Stimulated activated CD4-positive, alpha-beta T cell treated with anti-CD3 and anti-CD28 coated beads, Interleukin-4, amount 100 ng/mL, for 1 hour (primary cell): ENCODE measurements at regions not wholly inside any gene's neighbourhood (a gene's known extent, or its start where the extent isn't known, plus 50 kb on each side); places are given as distances from the start of the nearest gene placed in this dataset.

Source experiments
- DNase-seq: peaks from one replicate; pipeline ENCODE4 v3.0.0-alpha.2; 2020

DNA sequence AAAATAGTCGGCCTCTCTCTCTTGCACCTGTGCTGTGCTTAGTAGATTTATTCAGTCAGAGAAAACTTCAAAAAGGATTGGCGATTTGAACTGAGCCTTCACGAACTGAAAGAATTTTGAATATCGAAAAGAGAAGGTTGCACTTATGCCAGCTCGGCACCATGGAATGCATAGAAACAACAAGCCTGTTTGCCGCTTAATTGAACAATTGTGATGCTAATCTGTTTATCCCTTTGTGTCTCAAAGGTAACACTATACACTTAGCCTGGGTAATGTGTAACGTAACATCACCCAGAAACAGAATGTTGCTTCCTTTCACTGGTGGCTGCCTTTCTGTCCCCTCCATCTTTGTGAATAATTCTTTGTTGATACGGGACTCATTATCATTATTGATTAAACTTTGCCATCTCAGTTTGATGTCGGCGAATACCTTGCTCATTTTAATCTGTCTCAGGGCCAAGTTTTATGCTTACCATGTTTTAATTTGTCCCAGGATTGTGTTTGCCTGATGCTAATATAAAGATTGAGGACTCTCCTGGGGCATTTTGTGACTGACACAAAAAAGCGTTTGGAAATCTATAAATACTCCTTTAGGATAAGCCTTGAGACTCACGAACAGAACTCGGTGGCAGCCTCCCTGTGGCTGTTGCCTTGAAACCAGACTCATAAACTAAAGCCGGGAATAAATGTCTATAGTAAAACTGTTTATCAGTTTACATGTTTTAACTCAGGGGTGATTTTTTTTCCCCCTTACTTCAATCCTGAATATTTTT lies 400.5 kb downstream of the RAPGEF2 start:
- DNase-seq, result no peak

- no peak for DNase-seq
These were observed 401.8 kb downstream of the RAPGEF2 start for GRCh38 chr4:159504684-159505083.

DNA sequence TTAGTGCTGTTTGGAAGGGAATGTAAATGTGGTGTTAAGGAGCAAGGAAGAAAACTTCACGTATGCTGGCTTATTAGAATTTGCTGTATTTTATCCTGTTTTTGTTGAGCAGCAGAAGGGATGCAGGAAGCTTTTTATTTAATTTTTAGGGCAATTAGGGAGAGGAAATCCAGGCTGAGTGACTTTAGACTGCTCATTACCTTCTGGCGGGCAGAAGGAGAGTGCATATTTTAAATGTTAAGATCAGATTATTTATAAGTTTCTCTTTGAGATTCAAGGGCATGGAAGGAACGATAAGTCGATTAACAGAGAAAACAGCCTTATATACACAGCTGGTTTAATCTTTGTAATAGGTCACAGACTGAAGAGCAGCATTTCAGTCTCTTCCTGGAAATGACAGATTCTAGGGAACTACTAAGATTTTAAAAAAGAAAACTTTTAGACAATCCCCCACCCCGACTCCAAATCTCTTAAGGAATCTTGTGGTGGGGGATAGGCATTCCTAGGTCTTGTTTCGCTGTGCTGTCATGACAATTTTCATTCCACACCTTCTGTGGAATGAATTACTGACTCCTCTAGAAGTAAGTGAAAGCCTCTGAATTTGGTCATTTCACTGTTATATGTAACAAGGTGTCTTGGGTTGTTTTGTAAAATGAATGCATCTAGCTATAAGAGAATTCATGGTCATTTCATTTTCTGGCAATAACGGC lies 402.5 kb downstream of the RAPGEF2 start:
- no peak for DNase-seq

- DNase-seq, result no peak
These were observed 404.1 kb downstream of the RAPGEF2 start for GRCh38 chr4:159506801-159507517.

DNA sequence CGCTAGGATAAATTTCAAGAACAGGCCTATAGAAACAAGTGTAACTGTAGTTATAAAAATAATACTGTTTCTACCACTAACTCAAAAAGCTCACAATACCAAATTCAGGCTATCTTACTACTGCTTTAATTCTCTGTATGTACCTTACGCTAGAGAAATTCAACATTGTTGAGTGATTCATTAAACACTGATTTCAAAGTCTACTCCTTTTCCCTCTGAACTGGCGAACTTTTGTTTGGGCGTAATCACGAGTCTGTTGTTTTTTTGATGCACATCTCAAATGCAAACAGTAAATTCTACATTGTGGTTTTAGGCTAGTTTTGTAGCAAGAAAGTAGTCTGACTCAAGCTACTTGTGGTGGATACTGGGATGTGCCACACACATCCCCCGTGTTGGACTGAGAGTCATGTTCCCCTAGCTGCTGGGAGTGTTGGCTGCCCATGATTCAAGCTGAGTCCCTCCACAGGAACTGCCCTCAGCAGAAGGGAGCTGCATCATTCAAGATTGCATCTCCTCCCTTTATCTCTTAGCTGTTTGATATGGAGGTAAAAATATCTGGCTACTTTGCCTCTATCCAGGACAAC lies 406.1 kb downstream of the RAPGEF2 start:
- DNase-seq, result no peak

DNA sequence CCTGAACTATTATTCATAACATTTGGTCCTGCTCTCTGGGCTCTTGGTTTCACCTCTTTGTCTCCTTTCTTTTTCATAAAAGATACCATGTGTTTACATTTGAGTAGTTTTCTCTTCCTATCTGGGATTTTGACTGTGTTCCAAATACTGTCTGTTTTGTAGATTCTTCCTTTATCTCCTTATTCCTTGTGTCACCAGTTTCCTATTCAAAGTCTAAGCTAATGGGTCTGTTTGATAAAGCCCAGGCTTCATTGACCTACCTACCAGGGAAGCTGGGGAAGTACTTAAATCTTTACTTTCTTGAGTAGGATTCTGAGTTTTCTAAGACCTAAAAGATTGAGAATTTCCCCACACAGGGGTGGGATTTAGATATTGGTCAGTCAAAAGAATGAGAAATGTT lies 409.5 kb downstream of the RAPGEF2 start:
- DNase-seq, result no peak

GRCh38 chr4:159515314-159516025 lies 412.6 kb downstream of the RAPGEF2 start:
- no peak for DNase-seq

GRCh38 chr4:159516556-159517140 lies 413.8 kb downstream of the RAPGEF2 start:
- no peak for DNase-seq

DNA sequence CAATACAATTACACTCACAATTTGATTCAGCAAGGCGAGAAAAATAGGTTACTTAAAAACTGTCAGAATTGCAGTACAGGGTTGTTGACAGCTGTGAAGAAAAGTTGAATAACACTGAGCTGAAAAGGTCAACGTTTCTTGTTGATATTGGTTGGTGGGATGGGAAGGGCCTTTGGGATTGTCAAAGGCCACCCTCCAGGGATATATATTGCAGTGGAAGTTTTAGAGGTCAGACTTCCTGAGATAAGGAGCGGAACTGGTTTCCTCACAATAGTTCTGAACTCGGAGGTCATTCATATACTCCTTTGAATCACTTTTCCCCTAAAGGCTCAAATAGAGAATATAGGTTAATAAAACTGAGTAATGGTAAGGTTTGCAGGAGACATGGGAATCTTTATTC lies 417.2 kb downstream of the RAPGEF2 start:
- no peak for DNase-seq

DNA sequence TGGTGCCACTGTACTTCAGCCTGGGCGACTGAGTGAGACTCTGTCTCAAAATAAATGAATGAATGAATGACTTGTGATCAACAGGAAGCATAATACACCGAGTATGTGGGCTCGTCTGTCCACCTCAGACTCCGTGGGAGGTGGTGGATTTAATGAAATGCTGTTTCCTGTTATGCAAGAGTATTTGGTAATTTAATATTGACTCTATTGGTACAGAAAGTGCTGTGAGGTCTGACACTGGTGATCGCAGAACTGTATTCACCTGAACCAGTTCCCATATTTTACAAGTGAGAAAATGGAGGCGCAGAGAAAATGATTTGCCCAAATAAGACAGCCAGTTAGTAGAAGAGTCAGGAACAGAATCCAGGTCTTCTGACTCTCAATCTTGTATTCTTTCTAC lies 423.3 kb downstream of the RAPGEF2 start:
- DNase-seq, result no peak

- no peak for DNase-seq
These were observed 431.8 kb downstream of the RAPGEF2 start for GRCh38 chr4:159534655-159535054.

- DNase-seq, result no peak
These were observed 435.7 kb downstream of the RAPGEF2 start for GRCh38 chr4:159538556-159538955.

- no peak for DNase-seq
These were observed 437.2 kb downstream of the RAPGEF2 start for GRCh38 chr4:159540038-159540437.

DNA sequence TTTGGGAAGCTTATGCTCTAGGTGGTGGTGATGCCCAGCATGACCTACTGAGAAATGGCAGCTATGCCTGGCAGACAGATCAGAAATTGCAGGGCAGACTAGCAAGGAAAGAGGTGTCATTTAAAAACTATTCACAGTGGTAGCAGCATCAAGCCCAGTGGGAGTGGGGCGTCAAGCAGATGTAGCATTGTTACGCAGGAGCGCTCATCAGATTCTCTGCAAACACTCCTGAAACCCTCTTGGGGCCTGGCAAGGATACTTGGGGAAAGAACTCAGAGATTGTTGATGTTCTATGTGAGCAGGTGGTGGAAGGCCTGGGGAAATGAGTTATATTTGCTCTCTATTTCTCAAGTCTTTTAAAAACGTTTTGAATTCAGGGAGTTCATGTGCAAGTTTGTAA lies 437.6 kb downstream of the RAPGEF2 start:
- no peak for DNase-seq

DNA sequence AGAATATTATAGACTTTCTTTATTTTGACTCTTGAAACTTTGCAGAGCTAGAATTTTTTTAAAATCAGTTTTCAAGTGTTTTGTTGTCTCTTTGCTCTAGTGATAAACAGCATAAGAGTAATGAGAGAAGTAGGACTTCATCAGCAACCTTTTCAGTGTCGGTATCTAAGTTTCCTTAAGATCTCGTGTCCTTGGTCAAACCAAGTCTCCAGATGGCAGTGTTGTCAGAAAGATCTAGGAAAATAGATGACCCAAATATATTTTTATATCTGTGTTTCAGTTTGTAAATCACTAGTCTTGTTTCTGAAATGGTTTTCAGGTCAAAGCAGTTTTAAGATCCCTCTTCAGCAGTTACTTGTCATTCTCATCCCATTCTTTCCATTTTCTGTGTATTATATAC lies 438.3 kb downstream of the RAPGEF2 start:
- no peak for DNase-seq

GRCh38 chr4:159542296-159542695 lies 439.4 kb downstream of the RAPGEF2 start:
- no peak for DNase-seq

DNA sequence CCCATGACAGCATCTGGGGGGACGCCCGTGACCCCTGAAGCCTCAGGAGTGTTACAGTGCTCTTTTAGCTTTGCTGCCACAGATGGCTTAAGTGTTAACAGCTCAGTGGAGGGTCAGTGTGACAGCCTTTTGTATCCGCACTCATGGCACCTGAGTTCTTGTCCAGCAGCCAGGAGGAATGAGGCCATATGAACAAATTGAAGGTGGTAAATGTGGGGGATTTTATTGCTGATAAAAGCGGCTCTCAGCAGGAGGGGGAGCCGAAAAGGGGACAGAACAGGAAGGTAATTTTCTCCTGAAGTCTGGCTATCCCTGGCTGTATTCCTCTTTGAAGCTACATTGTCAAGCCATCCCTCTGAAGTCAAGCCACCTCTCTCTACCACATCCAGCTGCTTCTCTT lies 441.0 kb downstream of the RAPGEF2 start:
- no peak for DNase-seq

- no peak for DNase-seq
These were observed 442.7 kb downstream of the RAPGEF2 start for GRCh38 chr4:159545556-159545955.

- DNase-seq, result no peak
These were observed 444.9 kb downstream of the RAPGEF2 start for GRCh38 chr4:159547645-159548308.

GRCh38 chr4:159549098-159549518 lies 446.2 kb downstream of the RAPGEF2 start:
- no peak for DNase-seq

GRCh38 chr4:159551281-159551680 lies 448.4 kb downstream of the RAPGEF2 start:
- no peak for DNase-seq
